Vagina (tissue), 2 donors: ENCODE measurements at regions not wholly inside any gene's neighbourhood (a gene's known extent, or its start where the extent isn't known, plus 50 kb on each side); places are given as distances from the start of the nearest gene placed in this dataset.

Experiments
- DNase-seq, 2 donors: peaks; one replicate each; pipeline ENCODE4 v3.0.0-alpha.2; 2017; ENCODE audit errors: extremely low spot score in 2 of 2
- H3K27ac ChIP-seq: fragments of 200-600 bp; sonication (generic); one replicate; pipeline ENCODE4 v1.5.1; 2019
- H3K27me3 ChIP-seq: fragments of 200-600 bp; sonication (generic); one replicate; pipeline ENCODE4 v1.5.1; 2019
- H3K36me3 ChIP-seq, 2 donors: fragments of 200-600 bp; sonication (generic); one replicate each; pipeline ENCODE4 v1.5.1; 2017 to 2019
- H3K4me1 ChIP-seq: fragments of 200-600 bp; sonication (generic); one replicate; pipeline ENCODE4 v1.5.1; 2019
- H3K4me3 ChIP-seq, 2 donors: fragments of 200-600 bp; sonication (generic); 1 replicate in 1 of 2; 2 replicates in 1 of 2; pipeline ENCODE4 v1.5.1; 2016 to 2019
- H3K9me3 ChIP-seq: fragments of 200-600 bp; sonication (generic); one replicate; pipeline ENCODE4 v1.5.1; 2019
- CTCF ChIP-seq, 3 experiments: fragments of 450-650 bp in 2 of 3; fragments of 200-600 bp in 1 of 3; sonication (generic) in 1 of 3; IDR thresholded peaks; one replicate each; pipeline ENCODE4 v1.5.1; 2017 to 2019; ENCODE audit warnings: antibody characterized with exemption in 3 of 3, mild to moderate bottlenecking in 2 of 3, moderate library complexity in 2 of 3
- POLR2A ChIP-seq, 2 donors: fragments of 450-650 bp; IDR thresholded peaks; one replicate each; pipeline ENCODE4 v1.6.1; 2017; ENCODE audit warnings: antibody characterized with exemption in 2 of 2, mild to moderate bottlenecking in 2 of 2, moderate library complexity in 2 of 2
- POLR2AphosphoS5 ChIP-seq, 2 donors: sonication (generic); formaldehyde crosslinking; IDR thresholded peaks; one replicate each; pipeline ENCODE4 v1.9.0; 2017; ENCODE audit warnings: antibody characterized with exemption in 2 of 2, mild to moderate bottlenecking in 2 of 2, low read depth in 1 of 2; ENCODE audit not compliant: insufficient read depth in 1 of 2
- intact Hi-C: fragments of 100-400 bp; cut with DNase I; formaldehyde crosslinking; loops from one replicate; pipeline ENCODE4 v1.15.1; 2023

GRCh38 chr6:8237668-8238067 is 135.3 kb upstream of the EEF1E1 start:
- intact Hi-C loops: no loop called here
- no peaks in the 10 kb centered on the region for H3K36me3 ChIP-seq
- no peaks in the 10 kb centered on the region for H3K27me3 ChIP-seq
- H3K27ac ChIP-seq: no peak overlapping the region
- no peaks in the 10 kb centered on the region for H3K4me1 ChIP-seq
- TF ChIP-seq CTCF (IDR thresholded peaks at IDR 0.05): no peak
- no peak for TF ChIP-seq POLR2A (IDR thresholded peaks at IDR 0.05)
- no peak for TF ChIP-seq POLR2AphosphoS5 (IDR thresholded peaks at IDR 0.05; ENCODE audit: insufficient read depth in 1 of 2, low read depth in 1 of 2)
- DNase-seq: no peak
- no peak overlapping the region for H3K4me3 ChIP-seq
- H3K9me3 ChIP-seq: no peaks in the 10 kb centered on the region

- no peaks in the 10 kb centered on the region for H3K4me1 ChIP-seq
- DNase-seq: no peak
- H3K4me3 ChIP-seq: no peak overlapping the region
- H3K9me3 ChIP-seq: no peaks in the 10 kb centered on the region
- no peaks in the 10 kb centered on the region for H3K36me3 ChIP-seq
- no peak for TF ChIP-seq POLR2A (IDR thresholded peaks at IDR 0.05)
- TF ChIP-seq POLR2AphosphoS5 (IDR thresholded peaks at IDR 0.05; ENCODE audit: insufficient read depth in 1 of 2, low read depth in 1 of 2): no peak
- no peak for TF ChIP-seq CTCF (IDR thresholded peaks at IDR 0.05)
- intact Hi-C loops: no loop called here
- no peaks in the 10 kb centered on the region for H3K27me3 ChIP-seq
- no peak overlapping the region for H3K27ac ChIP-seq
Observed at GRCh38 chr6:8236956-8237355, 134.6 kb upstream of the EEF1E1 start.

- Histone ChIP-seq H3K27ac (no peak overlapping the region), H3K36me3 (no peaks in the 10 kb centered on the region), H3K4me1 (no peaks in the 10 kb centered on the region), H3K27me3 (no peaks in the 10 kb centered on the region), H3K9me3 (no peaks in the 10 kb centered on the region), H3K4me3 (no peak overlapping the region)
- TF ChIP-seq CTCF (IDR thresholded peaks at IDR 0.05) (no peak), POLR2A (IDR thresholded peaks at IDR 0.05) (no peak), POLR2AphosphoS5 (IDR thresholded peaks at IDR 0.05; ENCODE audit: insufficient read depth in 1 of 2, low read depth in 1 of 2) (no peak)
- DNase-seq: no peak
- intact Hi-C loops: no loop called here
Observed at GRCh38 chr6:8234321-8234720, 132.0 kb upstream of the EEF1E1 start.

- no peak for DNase-seq
- Histone ChIP-seq H3K27me3 (no peaks in the 10 kb centered on the region), H3K4me3 (no peak overlapping the region), H3K36me3 (no peaks in the 10 kb centered on the region), H3K4me1 (no peaks in the 10 kb centered on the region), H3K9me3 (no peaks in the 10 kb centered on the region), H3K27ac (no peak overlapping the region)
- intact Hi-C loops: no loop called here
- no peak for TF ChIP-seq POLR2A (IDR thresholded peaks at IDR 0.05)
- no peak for TF ChIP-seq CTCF (IDR thresholded peaks at IDR 0.05)
- TF ChIP-seq POLR2AphosphoS5 (IDR thresholded peaks at IDR 0.05; ENCODE audit: insufficient read depth in 1 of 2, low read depth in 1 of 2): no peak
Observed at GRCh38 chr6:8231956-8232355, 129.6 kb upstream of the EEF1E1 start.

- Histone ChIP-seq H3K4me1 (no peaks in the 10 kb centered on the region), H3K4me3 (no peak overlapping the region), H3K36me3 (no peaks in the 10 kb centered on the region), H3K27me3 (no peaks in the 10 kb centered on the region), H3K27ac (no peak overlapping the region), H3K9me3 (no peaks in the 10 kb centered on the region)
- intact Hi-C loops: no loop called here
- no peak for TF ChIP-seq POLR2AphosphoS5 (IDR thresholded peaks at IDR 0.05; ENCODE audit: insufficient read depth in 1 of 2, low read depth in 1 of 2)
- TF ChIP-seq POLR2A (IDR thresholded peaks at IDR 0.05): no peak
- TF ChIP-seq CTCF (IDR thresholded peaks at IDR 0.05): no peak
- no peak for DNase-seq
Observed at GRCh38 chr6:8229915-8230756, 127.8 kb upstream of the EEF1E1 start.
